Cerebellar nuclear complex (tissue), 1 donor: ENCODE measurements at regions not wholly inside any gene's neighbourhood (a gene's known extent, or its start where the extent isn't known, plus 50 kb on each side); places are given as distances from the start of the nearest gene placed in this dataset.

Experiments
- DNase-seq, 2 experiments: peaks; one replicate each; lab custom pipeline; 2025; lab: John Stamatoyannopoulos, UW

DNA sequence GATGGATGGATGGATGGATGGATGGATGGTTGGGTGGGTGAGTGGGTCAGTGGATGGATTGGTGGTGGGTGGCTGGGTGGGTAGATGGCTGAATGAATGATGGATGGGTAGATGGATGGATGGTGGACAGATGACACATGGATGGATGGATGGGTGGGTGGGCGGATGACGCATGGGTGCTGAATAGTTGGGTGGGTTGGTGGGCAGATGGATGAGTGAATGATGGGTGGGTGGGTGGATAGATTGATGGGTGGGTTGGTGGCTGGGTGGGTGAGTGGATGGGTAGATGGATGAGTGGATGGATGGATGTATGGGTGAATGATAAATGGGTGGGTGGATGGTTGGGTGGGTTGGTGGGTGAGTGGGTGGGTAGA, 69.9 kb upstream of the NKX1-1 start:
- no peak for DNase-seq

GRCh38 chr4:1475277-1476139, 69.3 kb upstream of the NKX1-1 start:
- DNase-seq = no peak

DNA sequence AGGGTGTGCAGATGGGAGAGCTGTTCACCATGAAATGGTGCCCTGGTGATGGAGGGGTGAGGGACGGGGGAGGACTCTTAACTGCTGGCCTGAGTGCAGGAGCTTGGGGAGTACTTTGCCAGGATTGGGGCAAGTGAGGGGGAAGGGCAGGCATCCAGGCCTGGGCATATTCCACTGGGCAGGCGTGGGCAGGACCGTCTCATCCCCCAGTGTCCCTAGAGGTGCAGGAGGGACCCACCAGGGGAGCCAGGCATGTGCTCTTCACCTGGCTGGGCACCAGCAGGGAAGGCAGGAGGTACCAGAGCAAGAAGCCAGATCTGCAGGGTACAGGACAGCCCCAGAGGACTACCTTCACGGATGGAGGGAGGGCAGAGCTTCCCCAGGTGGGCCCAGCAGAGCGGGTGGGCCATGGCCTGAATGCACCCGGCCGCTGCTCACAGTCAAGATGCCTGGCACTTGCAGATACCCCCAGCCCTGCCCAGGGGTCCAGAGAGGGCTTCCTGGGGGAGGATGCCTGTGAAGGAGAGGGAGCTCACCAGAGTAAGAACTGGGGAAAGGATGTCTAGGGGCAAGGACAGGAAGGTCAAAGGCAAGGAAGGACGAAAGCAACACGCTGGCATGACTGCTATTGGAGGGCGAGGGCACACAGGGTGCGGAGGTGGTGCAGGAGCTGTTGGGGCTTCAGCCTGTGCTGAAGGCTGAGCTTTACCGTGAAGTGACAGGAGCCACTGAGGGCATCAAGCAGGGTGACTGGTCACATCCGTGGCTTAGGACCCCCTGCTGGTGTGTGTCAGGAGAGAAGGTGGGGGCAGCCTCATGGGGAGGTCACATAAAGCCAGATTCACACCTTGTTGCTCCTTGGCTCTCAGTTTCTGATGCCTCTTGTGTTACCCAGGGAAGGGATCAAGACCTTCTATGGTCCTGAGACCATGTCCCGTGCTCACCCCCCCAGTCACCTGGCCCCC, 68.2 kb upstream of the NKX1-1 start:
- no peak for DNase-seq

- DNase-seq = no peak
Measured at GRCh38 chr4:1473718-1474117, 67.5 kb upstream of the NKX1-1 start.

DNA sequence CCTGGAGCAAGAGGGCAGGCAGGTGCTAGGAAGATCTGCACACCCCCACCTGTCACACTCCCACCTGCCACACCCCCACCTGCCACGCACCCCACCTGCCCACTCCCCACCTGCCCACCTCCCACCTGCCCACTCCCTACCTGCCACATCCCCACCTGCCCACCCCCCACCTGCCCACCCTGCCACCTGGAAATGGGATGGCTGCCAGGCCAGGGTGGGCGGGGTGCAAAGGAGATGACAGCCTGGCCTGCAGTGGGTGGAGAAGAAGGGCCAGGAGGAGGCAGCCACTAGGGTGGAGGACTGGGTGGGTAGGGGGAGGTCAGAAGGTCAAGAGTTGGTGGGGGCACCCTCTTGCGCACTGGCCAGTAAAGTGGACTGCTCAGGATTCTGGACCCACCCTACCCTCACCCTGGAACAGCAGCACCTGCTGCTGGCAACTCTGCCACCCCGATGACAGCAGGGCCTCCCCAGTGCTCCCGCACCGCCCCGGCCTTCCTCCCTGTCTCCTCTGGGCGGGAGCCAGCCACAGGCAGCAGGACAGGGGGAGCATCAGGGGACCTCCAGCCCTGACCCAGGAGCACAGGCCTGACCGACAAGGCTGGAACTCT, 66.8 kb upstream of the NKX1-1 start:
- DNase-seq = no peak

DNA sequence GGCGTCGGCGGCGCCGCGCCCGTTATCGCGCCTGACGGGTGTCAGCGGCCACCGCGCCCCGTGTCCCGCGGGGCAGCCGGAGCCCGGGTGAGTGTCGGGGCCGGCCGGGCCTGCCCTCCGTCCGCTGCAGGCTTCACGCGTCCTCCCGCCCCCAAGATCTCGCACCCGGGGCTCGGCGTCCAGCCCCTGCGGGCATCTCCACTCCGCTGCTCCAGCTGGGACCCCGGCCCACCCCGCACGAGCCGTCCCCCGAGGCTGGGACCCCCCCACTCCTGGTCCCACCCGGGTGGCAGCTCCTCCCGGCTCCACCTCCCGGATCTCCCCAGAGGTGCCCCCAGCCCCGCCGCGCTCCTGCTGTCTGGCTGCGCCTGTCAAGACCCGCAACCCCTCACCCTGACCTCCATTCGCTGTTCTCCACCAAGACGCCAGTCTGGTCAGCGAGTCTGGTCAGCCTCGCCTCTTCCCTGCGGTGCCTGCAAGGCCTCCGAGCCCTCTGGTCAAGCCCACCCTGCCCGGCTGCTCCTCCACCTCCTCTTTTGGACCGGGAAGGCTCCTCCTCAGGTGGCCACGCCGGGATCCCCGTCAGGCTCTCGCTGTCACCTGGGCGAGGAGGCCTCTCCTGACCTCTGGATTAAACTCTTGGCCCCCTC, 66.0 kb upstream of the NKX1-1 start:
- DNase-seq = no peak

DNA sequence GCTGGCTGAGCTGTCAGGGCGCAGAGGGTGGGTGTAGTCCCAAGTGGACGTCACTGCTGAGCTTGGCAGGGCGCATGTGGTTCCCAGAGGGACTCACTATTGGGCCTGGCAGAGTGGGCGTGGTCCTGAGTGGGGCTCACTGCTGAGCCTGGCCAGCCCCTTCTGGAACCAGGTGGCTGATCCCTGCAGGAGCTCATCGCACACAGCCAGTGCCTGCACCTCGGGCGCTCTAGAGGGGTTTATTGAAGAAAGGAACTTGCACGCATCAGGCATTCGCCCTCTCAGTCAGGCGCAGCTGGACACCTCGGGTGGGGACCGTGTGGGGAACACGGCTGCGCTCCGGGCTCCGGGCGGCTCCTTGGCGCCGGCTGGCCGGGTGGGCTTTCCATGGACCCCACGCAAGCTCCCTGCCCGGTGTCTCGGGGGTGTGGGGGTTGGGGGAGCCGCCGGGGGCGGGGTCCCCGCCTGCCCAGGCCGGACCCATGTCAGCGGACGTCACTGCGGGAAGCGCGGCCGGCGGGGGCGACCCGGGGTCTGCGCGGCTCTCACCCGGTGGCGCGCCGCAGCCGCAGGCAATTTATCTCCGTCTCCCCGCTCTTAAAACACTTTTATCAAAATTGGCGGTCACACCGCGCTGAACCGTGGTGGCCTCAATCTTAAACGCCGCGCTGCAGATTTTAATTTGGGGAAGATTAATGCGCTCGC, 65.4 kb upstream of the NKX1-1 start:
- no peak for DNase-seq

- no peak for DNase-seq
Measured at GRCh38 chr4:1470816-1471442, 64.7 kb upstream of the NKX1-1 start.

GRCh38 chr4:1470393-1470670, 64.1 kb upstream of the NKX1-1 start:
- DNase-seq = no peak

DNA sequence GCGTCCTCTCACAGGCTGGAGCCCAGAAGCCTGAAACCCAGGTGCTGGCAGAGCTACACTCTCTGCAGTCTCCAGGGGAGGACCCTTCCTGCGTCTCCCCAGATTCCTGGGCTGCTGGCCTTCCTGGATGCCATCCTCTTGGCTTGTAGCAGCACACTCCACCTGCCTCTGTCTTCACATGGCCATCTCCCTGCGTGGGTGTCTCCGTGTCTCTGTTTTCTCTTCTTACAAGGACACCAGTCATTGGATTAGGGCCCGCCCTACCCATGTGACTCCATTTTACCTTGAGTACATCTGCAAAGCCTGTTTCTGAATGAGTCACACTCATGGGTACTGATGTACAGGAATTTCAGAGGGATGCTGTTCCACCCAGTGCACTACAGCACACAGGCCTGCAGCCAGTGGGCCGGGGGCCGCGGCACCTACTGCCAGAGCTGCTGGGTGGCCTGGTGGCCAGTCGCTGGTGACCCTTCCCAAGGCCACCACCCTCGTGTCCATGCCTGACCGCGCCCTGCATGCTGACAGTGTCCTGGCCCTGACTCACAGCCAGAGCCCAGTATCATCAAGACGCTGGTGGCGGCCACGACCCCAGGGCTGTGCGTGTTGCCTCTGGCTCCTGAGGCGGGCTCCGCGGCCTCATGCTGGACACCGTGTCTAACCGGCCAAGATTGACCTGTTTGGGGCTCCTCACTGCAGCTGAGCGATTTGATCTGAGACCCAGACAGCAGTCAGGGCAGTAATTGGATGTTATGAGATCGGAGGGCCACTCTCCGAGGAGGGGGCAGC, 63.6 kb upstream of the NKX1-1 start:
- no peak for DNase-seq

GRCh38 chr4:1469043-1469442, 62.8 kb upstream of the NKX1-1 start:
- no peak for DNase-seq

DNA sequence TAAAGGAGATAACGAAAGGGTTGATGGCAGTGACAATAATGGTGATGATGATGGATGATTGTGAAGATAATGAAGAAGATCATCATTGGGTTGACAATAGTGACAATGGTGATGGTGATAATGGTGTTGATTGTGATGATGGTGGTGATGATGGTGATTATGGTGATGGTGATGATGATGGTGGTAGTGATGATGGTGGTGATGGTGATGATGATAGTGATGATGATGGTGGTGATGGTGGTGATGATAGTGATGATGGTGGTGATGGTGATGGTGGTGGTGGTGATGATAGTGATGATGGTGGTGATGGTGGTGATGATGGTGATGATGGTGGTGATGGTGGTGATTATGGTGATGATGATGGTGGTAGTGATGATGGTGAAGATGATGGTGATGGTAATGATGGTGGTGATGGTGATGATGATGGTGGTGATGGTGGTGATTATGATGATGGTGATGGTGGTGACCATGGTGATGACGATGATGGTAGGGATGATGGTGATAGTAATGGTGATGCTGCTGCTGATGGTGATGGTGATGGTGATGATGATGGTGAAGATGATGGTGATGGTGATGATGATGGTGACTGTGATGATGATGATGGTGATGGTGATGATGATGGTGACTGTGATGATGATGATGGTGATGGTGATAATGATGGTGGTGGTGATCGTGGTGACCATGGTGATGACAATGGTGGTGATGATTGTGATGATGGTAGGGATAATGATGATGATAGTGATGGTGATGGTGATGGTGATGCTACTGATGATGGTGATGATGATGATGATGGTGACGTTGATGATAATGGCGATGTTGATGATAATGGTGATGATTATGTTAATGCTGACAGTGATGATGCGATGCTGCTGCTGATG, 61.6 kb upstream of the NKX1-1 start:
- no peak for DNase-seq

DNA sequence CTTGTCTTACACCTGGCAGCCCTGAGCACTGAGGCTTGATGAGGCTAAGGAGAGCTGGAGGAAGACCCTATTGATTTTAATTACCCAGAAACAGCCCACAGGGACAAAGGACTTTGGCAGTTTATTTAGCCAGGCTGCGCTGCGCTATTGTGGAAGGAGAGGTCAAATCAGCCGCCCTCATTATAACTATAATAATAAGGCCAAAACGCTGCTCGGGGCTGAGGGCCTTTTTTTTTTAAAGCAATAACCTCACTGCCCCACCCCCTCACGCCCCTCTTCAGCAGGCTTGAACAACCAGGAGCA, 60.6 kb upstream of the NKX1-1 start:
- DNase-seq = no peak

DNA sequence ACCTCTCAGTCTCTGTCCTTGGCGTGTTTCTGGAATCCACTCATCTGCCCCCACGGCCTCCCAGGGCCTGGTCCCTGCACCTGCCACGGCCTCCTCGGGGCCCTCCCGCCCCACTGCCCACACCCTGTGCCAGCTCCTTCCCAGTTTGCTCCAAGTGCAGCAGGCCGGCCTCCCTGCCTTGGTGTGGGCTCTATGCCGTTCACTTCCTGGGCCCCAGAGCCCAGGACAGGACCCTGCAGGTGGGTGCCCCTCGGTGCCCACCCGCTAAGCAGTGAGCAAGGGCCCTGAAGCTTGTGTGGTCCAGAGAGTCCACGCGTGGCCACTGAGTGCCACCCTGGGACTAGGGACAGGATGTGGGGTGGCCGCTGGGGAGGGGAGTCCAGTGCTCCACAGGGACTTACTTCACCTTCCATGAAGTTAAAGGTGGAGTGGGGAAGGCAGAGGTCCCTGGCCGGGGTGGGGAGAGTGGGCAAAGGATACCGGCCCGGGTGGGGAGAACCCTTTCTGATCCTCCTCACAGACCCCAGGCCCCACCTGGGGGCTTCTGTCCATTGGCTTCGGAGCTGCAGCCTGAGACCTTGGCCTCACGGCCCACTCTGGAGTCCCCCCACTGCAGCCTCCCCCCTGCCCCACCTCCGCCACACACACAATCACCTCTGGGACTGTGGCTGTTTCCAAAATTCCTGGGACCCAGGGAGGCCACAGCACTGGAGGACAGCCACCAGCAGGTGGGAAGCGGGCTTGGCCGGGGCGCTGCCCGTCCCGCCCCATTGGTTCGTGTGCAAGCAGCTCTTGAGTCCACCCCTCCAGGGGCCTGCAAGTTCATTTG, 60.0 kb upstream of the NKX1-1 start:
- no peak for DNase-seq

- DNase-seq = no peak
Measured at GRCh38 chr4:1465173-1466033, 59.2 kb upstream of the NKX1-1 start.

- no peak for DNase-seq
Measured at GRCh38 chr4:1464581-1465171, 58.4 kb upstream of the NKX1-1 start.

DNA sequence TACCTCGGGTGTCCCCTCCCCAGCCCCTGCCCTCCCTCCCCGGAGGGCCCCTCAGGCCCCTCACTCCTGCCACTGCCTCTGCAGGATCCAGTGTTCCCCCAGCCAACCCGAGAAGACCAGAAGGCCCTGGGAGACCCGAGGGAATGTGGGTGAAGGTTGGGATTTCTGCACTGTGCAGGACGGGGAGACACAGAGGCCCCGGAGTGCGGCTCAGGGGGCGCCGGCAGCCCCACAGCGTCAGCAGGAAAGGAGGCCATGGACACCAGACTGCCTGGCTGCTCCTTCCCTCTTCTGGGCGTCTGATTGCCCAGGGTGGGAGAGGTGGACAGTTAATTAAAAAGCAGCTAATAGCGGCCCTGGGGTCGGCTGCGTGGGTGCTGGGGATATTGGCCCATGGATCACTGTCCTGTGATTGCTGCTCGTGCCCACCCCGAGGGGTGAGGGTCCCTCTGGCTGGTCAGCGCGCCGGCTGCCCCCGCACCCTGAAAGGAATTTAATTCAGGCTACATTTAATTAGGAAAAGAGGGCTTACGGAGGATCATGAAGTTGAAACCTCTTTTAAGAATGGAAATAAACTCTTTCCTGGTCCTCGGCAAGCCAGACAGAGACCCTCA, 57.8 kb upstream of the NKX1-1 start:
- DNase-seq = no peak
